Liver (tissue), 3 donors: ENCODE measurements at regions not wholly inside any gene's neighbourhood (a gene's known extent, or its start where the extent isn't known, plus 50 kb on each side); places are given as distances from the start of the nearest gene placed in this dataset.

Experiments
- ATF3 ChIP-seq: IDR thresholded peaks from 2 replicates; pipeline ENCODE4 v1.6.1; 2016; ENCODE audit warnings: antibody characterized with exemption
- CTCF ChIP-seq: fragments of 150-350 bp; IDR thresholded peaks from 2 replicates; pipeline ENCODE4 v1.5.1; 2017; ENCODE audit warnings: improper control_type of control experiment, low read depth, low read length; ENCODE audit not compliant: missing input control
- HNF4G ChIP-seq: IDR thresholded peaks from 2 replicates; pipeline ENCODE4 v1.6.1; 2016; ENCODE audit warnings: antibody characterized with exemption
- RAD21 ChIP-seq, 2 donors: IDR thresholded peaks; 2 replicates each; pipeline ENCODE4 v1.6.1; 2016; ENCODE audit warnings: antibody characterized with exemption in 2 of 2, mild to moderate bottlenecking in 2 of 2
- TAF1 ChIP-seq: conservative IDR thresholded peaks from 2 replicates; pipeline ENCODE4 v1.6.1; 2016; ENCODE audit warnings: antibody characterized with exemption, mild to moderate bottlenecking
- TF ChIP-seq, protein P1 (sequence below): IDR thresholded peaks from 2 replicates; pipeline ENCODE4 v1.6.1; 2016; ENCODE audit warnings: antibody characterized with exemption, mild to moderate bottlenecking
- donor health status: healthy.
- donor health status: healthy.

DNA sequence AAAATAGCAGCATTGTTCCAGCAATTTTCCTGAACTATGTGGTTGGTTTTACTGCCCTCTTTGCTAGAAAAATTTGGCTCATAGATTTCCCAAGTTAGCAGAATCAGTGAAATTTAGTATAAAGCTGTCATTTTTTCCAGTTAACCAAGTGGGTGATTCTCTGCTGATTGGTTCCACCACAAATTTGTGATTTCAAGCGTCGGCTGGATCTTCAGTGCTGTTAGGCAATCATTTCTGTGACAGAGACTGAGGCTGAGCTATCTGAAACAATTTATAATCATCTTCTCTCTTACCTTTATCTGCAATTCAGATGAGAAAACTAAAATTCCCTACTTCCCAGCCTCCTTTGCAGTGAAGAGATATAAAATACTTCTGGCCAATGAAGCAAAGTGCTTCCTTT lies 68.6 kb upstream of the OTUD4 start:
- no peak for TF ChIP-seq CTCF
- TF ChIP-seq RAD21 (IDR thresholded peaks at IDR 0.05) = no peak
- TF ChIP-seq, protein P1, sequence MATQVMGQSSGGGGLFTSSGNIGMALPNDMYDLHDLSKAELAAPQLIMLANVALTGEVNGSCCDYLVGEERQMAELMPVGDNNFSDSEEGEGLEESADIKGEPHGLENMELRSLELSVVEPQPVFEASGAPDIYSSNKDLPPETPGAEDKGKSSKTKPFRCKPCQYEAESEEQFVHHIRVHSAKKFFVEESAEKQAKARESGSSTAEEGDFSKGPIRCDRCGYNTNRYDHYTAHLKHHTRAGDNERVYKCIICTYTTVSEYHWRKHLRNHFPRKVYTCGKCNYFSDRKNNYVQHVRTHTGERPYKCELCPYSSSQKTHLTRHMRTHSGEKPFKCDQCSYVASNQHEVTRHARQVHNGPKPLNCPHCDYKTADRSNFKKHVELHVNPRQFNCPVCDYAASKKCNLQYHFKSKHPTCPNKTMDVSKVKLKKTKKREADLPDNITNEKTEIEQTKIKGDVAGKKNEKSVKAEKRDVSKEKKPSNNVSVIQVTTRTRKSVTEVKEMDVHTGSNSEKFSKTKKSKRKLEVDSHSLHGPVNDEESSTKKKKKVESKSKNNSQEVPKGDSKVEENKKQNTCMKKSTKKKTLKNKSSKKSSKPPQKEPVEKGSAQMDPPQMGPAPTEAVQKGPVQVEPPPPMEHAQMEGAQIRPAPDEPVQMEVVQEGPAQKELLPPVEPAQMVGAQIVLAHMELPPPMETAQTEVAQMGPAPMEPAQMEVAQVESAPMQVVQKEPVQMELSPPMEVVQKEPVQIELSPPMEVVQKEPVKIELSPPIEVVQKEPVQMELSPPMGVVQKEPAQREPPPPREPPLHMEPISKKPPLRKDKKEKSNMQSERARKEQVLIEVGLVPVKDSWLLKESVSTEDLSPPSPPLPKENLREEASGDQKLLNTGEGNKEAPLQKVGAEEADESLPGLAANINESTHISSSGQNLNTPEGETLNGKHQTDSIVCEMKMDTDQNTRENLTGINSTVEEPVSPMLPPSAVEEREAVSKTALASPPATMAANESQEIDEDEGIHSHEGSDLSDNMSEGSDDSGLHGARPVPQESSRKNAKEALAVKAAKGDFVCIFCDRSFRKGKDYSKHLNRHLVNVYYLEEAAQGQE = no peak
- TF ChIP-seq ATF3 = no peak
- no peak for TF ChIP-seq TAF1
- no peak for TF ChIP-seq HNF4G
